ENCODE measurements at regions not wholly inside any gene's neighbourhood (a gene's known extent, or its start where the extent isn't known, plus 50 kb on each side); places are given as distances from the start of the nearest gene placed in this dataset.

GRCh38 chr11:30772908-30773307 is 186.8 kb upstream of the MPPED2 start:
- TF ChIP-seq, protein P1, sequence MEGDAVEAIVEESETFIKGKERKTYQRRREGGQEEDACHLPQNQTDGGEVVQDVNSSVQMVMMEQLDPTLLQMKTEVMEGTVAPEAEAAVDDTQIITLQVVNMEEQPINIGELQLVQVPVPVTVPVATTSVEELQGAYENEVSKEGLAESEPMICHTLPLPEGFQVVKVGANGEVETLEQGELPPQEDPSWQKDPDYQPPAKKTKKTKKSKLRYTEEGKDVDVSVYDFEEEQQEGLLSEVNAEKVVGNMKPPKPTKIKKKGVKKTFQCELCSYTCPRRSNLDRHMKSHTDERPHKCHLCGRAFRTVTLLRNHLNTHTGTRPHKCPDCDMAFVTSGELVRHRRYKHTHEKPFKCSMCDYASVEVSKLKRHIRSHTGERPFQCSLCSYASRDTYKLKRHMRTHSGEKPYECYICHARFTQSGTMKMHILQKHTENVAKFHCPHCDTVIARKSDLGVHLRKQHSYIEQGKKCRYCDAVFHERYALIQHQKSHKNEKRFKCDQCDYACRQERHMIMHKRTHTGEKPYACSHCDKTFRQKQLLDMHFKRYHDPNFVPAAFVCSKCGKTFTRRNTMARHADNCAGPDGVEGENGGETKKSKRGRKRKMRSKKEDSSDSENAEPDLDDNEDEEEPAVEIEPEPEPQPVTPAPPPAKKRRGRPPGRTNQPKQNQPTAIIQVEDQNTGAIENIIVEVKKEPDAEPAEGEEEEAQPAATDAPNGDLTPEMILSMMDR (IDR thresholded peaks at IDR 0.05): no peak
- no peak for TF ChIP-seq ELF1 (IDR thresholded peaks at IDR 0.05)
- TF ChIP-seq JUND (IDR thresholded peaks at IDR 0.05): no peak
- TF ChIP-seq USF1 (IDR thresholded peaks at IDR 0.05; ENCODE audit: borderline replicate concordance, low read depth): no peak

Data from SK-N-SH (cell line).